GM21381 (cell line): ENCODE measurements at regions not wholly inside any gene's neighbourhood (a gene's known extent, or its start where the extent isn't known, plus 50 kb on each side); places are given as distances from the start of the nearest gene placed in this dataset.

Experiments
- ATAC-seq: cut with Tn5 transposase; IDR thresholded peaks from one replicate; pipeline ENCODE4 v1.9.1; 2021; ENCODE audit warnings: mild to moderate bottlenecking, moderate library complexity; ENCODE audit not compliant: unreplicated experiment

- no peak for ATAC-seq
Observed at GRCh38 chr9:84393266-84393950, 52.9 kb upstream of the SLC28A3 start.

DNA sequence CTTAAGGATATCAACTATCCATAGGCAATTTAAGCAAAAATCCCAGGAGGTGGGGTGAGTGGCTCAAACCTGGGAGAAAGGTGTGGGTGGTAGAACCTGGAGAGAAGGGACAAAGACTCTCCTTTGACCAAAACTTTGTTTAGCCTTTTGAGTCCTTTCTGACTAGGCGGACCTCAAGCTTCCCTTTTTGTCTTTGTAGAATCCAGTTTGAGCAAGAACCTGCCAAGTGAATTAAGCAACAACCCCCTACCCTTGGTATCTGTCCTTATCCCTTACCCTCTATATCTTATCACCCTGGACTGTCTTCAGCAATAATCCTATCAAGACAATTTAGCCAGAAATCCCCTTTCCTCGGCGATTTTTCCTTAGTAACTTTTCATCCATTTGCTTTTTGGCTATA, 53.5 kb upstream of the SLC28A3 start:
- no peak for ATAC-seq

GRCh38 chr9:84397151-84397728, 56.7 kb upstream of the SLC28A3 start:
- peak; percentile 68 for ATAC-seq

DNA sequence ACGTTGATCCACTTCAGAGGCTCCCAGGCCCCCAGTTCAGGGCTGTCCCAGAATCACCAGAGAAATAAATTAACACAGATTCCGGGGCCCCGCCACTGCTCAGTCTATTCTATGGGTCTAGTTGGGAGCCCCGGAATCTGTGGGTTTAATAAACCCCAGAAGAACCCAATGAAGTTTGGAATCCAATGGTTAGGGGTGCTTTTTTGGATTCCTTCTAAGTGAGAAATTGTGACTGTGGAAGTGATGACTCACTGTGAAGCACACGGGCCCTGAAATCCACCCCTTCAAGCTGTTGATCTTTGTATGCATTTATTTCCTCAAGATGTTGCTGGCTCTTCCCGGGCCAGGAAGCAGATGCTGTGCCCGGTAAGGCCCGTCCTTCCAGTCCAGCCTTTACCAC, 57.3 kb upstream of the SLC28A3 start:
- no peak for ATAC-seq

DNA sequence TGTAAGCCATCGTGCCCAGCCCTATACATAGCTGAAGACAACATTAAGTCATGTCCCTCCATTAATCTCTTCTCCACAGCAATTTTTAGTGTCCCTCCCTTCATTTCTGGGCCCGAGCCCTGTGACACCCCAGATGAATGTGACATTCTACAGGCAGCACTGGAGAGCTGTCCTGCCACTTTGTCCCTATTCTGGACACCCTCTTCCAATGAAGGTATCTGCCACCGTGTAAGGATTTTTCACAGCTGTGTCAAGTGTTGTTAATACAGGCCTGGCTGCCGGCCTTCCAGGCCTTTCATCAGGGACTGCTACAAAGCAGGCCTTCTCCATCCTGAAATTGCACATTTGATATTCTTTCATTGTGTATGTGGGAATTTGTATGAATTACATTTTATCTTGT, 62.0 kb upstream of the SLC28A3 start:
- ATAC-seq, result no peak

DNA sequence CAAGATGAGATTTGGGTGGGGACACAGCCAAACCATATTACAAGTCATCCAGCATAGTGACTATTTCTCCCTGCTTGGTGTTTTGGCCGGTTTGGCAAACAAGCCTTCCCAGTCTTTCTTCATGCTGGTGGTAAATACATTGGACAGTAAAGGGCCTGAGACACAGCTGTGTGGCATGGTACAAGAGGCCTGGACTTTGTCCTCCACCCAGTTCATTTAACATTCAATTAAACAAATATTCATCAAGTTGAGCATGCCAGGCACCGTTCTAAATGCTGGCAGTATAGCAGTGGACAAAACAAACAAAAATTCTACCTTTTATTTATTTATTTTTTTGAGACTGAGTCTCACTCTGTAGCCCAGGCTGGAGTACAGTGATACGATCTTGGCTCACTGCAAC, 62.7 kb upstream of the SLC28A3 start:
- no peak for ATAC-seq

GRCh38 chr9:84404095-84404686, 63.6 kb upstream of the SLC28A3 start:
- ATAC-seq, result no peak

DNA sequence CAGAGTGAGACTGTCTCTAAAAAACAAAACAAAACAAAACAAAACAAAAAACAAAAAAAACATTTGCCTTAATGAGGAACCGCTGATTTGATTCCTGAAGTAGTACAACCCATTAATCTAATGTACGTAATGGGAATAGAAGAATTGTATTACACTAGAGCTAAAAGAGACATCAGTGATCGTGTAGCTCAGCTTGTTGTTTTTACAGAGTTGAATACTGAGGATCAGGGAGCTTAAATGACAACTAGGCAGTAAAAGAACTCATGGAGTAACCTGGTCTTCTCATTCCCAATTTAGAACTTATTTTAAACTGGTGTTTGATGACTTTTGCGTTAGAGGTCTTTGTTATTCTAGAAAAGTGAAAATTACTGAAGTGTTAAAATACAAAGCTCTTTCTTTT, 65.1 kb upstream of the SLC28A3 start:
- ATAC-seq, result no peak

- ATAC-seq, result no peak
Observed at GRCh38 chr9:84408416-84408815, 67.9 kb upstream of the SLC28A3 start.

DNA sequence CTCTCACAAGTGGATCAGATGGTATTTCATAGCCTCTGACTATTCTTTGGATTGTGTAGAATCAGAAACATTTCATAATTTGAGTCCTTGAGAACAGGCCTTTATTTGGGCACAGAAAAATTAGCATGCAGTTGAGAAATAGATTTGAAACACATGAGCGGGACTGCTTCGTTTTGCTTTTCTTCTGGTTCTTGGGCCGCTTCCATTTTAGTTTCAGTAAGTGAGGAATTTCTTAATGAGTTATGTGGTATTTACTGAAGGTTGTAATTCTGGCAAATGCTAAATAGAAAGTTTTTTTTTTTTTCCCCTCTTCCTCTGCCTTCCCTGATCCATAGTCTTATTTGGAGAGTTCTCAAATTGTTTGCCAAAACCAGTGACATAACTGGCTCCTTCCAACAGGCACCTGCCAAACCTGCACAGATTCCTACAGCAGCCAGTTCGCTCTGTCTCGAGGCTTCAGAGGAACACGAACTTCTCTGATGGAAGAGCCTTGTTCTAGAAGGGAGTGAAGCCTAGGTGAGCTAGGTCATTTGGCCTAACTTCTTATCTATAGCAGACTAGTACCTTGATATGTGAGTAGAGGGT, 71.2 kb upstream of the SLC28A3 start:
- ATAC-seq, result no peak

DNA sequence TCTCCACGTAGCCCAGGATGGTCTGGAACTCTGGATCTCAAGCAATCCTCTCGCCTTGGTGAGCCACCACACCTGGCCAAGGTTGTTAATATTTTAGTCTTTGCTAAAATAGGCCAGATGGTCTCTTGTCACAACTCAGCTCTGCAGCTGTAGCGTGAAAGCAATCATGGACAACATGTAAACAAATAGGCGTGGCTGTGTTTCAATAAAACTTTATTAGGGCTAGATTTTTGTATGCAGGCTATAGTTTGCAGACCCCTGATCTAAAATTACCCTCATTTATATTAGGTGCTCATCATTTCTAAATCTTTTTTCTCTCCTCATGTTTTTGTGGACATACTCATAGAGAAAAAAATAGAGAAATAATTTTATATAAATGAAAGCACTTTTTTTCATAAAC, 72.1 kb upstream of the SLC28A3 start:
- ATAC-seq, result no peak

DNA sequence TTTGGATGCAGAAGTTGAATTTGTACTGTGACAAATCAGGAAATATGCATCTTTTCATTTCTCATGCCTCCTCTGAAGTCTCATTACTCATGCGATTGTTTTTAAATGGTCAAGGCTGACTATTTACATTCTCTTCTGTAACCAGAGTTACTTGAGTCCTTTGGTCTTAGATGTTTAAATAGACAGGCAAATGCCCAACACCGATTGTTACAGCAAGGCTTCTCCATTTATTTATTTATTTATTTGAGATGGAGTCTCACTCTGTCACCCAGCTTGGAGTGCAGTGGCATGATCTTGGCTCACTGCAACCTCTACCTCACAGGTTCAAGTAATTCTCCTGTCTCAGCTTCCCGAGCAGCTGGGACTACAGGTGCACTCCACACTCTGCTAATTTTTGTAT, 72.7 kb upstream of the SLC28A3 start:
- no peak for ATAC-seq

DNA sequence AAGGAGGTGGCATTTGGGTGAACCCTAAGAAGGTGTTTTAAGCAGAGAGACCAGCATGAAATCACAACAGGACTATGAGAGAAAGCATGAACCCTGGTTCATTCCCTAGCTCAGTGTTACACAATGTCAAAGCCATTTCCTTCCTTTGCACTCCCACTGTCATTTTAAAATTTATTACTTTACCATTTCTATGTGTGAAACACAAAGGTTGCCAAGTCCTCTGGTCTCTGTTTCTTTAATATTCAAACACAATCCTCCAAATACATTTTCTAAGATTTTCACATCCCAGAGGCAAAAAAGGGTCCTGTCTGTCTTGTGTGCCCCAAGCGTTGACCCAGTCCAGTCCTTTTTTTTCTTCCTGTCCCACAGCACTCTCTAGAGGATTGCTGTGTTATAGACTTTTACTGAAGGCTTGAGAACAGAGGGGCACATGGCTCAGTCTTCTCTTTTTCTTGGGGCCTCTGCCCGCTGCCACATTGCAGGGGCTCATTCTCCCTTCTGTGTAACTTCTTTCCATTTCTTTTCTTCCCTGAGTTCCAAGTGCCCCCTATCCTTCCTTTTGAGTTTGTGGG, 78.6 kb upstream of the SLC28A3 start:
- no peak for ATAC-seq

DNA sequence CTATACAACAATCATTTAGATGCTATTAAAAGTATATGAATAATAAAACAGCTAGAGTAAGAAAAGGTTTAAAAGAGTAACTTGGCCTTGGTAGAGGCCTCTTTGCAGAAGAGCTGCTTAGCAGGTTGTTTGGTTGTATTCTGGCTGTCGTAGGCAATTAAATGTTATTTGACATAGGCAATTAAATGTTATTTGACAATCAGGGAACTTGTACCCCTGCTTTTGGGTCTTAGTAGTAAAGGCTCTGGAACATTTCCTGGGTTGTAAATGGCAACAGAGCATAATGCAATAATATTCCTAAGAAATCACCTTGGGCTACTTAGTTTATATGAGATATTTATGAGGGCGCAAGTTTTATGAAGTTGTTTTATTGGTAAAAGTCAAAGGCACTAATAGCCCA, 84.4 kb upstream of the SLC28A3 start:
- no peak for ATAC-seq

DNA sequence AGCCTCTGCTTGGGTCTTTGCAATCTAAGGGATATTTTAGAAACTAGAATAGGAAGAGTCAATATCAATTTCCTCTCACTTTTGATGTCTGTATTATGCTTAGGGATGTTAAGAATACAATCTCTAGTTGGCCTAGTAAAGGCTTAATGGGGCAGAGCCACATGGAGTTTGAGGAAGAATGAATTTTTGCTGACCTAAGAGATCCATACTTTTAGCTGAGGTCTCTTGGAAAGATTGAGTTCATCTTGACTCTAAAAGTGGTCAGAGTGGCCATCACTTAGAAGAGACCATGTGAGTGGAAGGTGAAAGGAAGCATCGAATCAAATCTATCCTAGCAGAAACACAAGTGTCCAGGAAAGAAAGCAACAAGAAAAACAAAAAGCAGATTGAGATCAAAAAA, 92.2 kb upstream of the SLC28A3 start:
- no peak for ATAC-seq

DNA sequence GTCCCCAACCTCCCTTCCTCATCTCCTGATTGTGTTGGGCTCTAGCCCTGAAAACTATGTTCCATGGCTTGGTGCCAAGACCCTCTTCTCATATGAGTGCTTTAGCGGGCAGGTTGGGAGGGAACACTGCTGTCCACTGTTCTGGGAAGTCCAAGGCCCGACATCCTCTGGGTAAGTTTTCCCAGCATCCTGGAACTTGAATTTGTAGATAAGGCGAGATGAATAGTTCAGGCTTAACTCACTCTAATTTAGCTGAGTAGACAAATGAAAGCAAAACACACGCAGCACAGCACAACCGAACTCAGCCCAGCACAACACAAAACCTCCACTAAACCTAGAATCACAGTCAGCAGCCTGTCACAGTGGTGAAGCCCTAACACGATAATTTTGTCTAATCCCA, 95.3 kb upstream of the SLC28A3 start:
- no peak for ATAC-seq

DNA sequence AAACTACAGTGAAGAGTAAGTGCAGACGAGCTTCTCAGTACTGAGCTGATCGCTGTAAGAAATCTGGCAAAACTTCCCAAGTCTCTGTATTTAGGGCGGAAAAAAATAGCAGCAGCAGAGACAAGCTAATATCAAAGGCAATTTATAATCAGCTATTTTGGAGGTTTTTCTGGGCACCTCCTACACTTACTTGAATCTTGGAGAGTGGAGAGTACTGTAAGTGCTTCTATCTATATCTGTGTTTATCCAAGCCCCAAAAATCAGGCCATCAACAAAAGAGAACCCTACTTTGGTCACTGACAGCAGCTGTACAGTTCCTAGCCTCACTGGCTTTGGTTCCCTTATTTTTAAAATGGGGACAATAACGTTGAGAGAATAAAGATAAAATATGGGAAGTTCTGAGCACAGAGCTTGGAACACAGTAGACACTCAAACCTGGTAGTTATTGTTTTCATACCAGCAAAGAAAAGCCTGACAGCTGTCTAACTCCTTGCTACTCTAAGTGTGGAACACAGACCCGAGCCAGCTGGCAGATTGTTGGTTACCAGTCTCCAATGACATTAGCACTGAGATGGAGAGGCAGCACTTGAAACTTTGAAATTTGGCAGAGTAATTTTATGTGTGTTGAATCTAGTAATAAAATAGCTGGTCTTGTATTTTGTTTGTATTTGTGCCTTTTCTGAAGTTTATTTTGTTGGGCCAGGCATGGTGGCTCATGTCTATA, 96.0 kb upstream of the SLC28A3 start:
- ATAC-seq, result no peak

DNA sequence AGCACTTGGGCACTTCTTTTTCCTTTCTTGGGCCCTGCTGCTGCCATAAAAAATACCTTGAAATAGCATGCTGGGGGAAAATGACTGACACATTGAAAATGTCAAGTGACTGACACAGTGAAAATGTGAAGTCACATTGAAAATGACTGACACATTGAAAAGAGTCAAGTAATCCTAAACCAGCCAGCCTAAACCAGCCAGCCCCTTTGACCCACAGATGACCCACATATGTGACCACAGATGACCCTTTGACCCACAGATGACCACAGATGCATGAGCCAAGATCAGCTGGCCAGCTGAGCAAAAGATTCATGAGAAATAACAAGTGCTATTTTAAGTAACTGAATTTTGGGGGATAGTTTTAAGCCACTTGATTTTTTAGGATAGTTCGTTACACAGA, 97.8 kb upstream of the SLC28A3 start:
- ATAC-seq, result no peak

- no peak for ATAC-seq
Observed at GRCh38 chr9:84439250-84439649, 98.7 kb upstream of the SLC28A3 start.

DNA sequence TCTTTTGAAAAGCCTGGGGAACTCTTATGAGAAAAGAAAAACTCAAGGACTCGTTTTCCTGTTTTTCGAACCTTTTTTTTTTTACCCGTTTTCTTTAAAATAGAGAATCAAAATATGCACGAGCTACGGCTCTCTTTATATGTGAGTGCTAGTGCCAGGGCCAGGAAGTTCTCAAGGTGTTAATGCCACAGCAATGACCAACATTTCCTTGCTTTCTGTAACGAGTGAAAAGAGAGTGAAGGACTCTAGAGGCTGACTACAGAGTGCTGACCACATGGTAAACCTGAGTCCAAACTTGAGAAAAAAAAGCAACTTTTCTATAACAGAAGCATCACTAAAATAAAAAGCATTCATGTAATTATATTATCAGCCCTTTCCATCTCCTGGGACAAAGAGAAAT, 102.2 kb upstream of the SLC28A3 start:
- no peak for ATAC-seq

GRCh38 chr9:84445737-84446136, 105.2 kb upstream of the SLC28A3 start:
- no peak for ATAC-seq
